Keratinocyte (primary cell): ENCODE measurements at regions not wholly inside any gene's neighbourhood (a gene's known extent, or its start where the extent isn't known, plus 50 kb on each side); places are given as distances from the start of the nearest gene placed in this dataset.

Experiments used
- DNase-seq: peaks from one replicate; pipeline ENCODE4 v3.0.0-alpha.2; 2011; ENCODE audit warnings: low read depth, missing footprints, low spot score
- FAIRE-seq: peaks from 2 replicates; lab custom pipeline; 2011; peaks lifted over from hg19 to GRCh38; lab: Jason Lieb, UNC
- H2AFZ ChIP-seq: 2 replicates; pipeline ENCODE4 v1.6.0; 2012; ENCODE audit warnings: low read length, control low read depth, inconsistent platforms; ENCODE audit not compliant: control insufficient read depth
- H3K27ac ChIP-seq: 2 replicates; pipeline ENCODE4 v1.5.1; 2011; ENCODE audit warnings: low read length; ENCODE audit not compliant: control insufficient read depth, insufficient read depth
- H3K27me3 ChIP-seq: 3 replicates; pipeline ENCODE4 v1.6.0; 2011; ENCODE audit warnings: low read length; ENCODE audit not compliant: control insufficient read depth, insufficient read depth; ENCODE audit errors: extremely low read depth
- H3K36me3 ChIP-seq, 2 experiments: 2 replicates in 1 of 2; 3 replicates in 1 of 2; pipeline ENCODE4 v1.5.1; 2011; ENCODE audit warnings: low read length in 2 of 2, mild to moderate bottlenecking in 1 of 2; ENCODE audit not compliant: control insufficient read depth in 2 of 2, insufficient read depth in 2 of 2; ENCODE audit errors: extremely low read depth in 1 of 2
- H3K4me1 ChIP-seq: 3 replicates; pipeline ENCODE4 v1.5.1; 2011; ENCODE audit warnings: low read length; ENCODE audit not compliant: control insufficient read depth, insufficient read depth; ENCODE audit errors: extremely low read depth
- H3K4me2 ChIP-seq: 3 replicates; pipeline ENCODE4 v1.6.0; 2011; ENCODE audit warnings: low read depth, low read length; ENCODE audit not compliant: control insufficient read depth, insufficient read depth; ENCODE audit errors: extremely low read depth
- H3K4me3 ChIP-seq, 3 experiments: fragments of 200-600 bp in 1 of 3; sonication (generic) in 1 of 3; 2 replicates in 2 of 3; 3 replicates in 1 of 3; pipeline ENCODE4 v1.5.1; 2011 to 2016; ENCODE audit warnings: low read length in 3 of 3, mild to moderate bottlenecking in 3 of 3, control low read depth in 2 of 3, inconsistent platforms in 1 of 3, low read depth in 1 of 3, mixed read lengths in 1 of 3, mixed run types in 1 of 3, moderate library complexity in 1 of 3; ENCODE audit not compliant: control insufficient read depth in 2 of 3, insufficient read depth in 2 of 3; ENCODE audit errors: extremely low read depth in 1 of 3
- H3K79me2 ChIP-seq: 2 replicates; pipeline ENCODE4 v1.6.0; 2012; ENCODE audit warnings: low read length; ENCODE audit not compliant: control insufficient read depth, insufficient read depth
- H3K9ac ChIP-seq: 3 replicates; pipeline ENCODE4 v1.6.0; 2011; ENCODE audit warnings: low read length; ENCODE audit not compliant: control insufficient read depth, insufficient read depth; ENCODE audit errors: extremely low read depth
- H3K9me1 ChIP-seq: 3 replicates; pipeline ENCODE4 v1.6.0; 2011; ENCODE audit warnings: low read length; ENCODE audit not compliant: control insufficient read depth, insufficient read depth; ENCODE audit errors: extremely low read depth
- H3K9me3 ChIP-seq: 2 replicates; pipeline ENCODE4 v1.5.1; 2012; ENCODE audit warnings: low read depth, low read length; ENCODE audit not compliant: control insufficient read depth
- H4K20me1 ChIP-seq: 3 replicates; pipeline ENCODE4 v1.6.0; 2011; ENCODE audit warnings: low read length; ENCODE audit not compliant: control insufficient read depth, insufficient read depth; ENCODE audit errors: extremely low read depth
- CTCF ChIP-seq, 3 experiments: IDR thresholded peaks in 1 of 3; conservative IDR thresholded peaks in 1 of 3; optimal IDR thresholded peaks in 1 of 3; 2 replicates in 2 of 3; 3 replicates in 1 of 3; pipeline versions ENCODE3 to v1.5.1; 2011; ENCODE audit warnings: low read length in 3 of 3, mild to moderate bottlenecking in 3 of 3, moderate library complexity in 2 of 3, control low read depth in 1 of 3, inconsistent platforms in 1 of 3; ENCODE audit not compliant: insufficient read depth in 2 of 3; ENCODE audit errors: extremely low read depth in 1 of 3
- EZH2 ChIP-seq: IDR thresholded peaks from one replicate; pipeline ENCODE4 v1.6.1; 2012; ENCODE audit warnings: inconsistent platforms, mild to moderate bottlenecking, low read length, moderate library complexity
- dilution Hi-C: fragments of 300-500 bp; cut with MboI; formaldehyde crosslinking; loops from one replicate; pipeline ENCODE4 v1.7.0; 2020; ENCODE audit warnings: low sequenced_read_pairs; ENCODE audit not compliant: extremely low pct_ligation_motif_present

DNA sequence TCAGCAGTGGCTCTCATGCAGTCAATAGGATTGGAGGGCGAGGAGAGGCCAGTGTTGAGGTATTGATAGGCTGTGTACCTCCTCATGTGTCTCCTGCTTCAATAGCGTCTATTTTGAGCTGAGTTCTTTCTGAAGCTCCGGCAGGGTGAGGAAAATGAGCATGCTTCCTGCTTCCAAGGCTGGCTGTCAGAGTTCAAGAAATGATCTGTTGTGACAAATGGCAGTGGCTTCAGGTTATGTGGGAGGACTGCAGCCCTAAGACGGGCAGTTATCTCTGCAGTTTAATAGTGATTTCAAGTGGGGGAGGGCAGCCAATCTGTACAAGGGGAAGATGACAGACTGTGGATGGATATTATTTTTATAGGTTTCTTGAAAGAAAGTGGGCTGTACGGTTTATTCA is 54.0 kb upstream of the CXCL14 start:
- Histone ChIP-seq H3K27me3 (peaks cover 11% of the 10 kb centered on the region), H3K4me1 (no peaks in the 10 kb centered on the region), H4K20me1 (no peaks in the 10 kb centered on the region), H3K9me1 (no peaks in the 10 kb centered on the region), H3K27ac (no peak overlapping the region), H3K4me2 (no peak overlapping the region), H3K9ac (no peak overlapping the region), H3K9me3 (no peaks in the 10 kb centered on the region), H3K36me3 (no peaks in the 10 kb centered on the region), H3K4me3 (no peak overlapping the region), H2AFZ (no peak overlapping the region), H3K79me2 (no peaks in the 10 kb centered on the region)
- no peak for DNase-seq
- TF ChIP-seq EZH2 (no peak), CTCF (optimal IDR thresholded peaks at IDR 0.05 in 1 of 3, IDR thresholded peaks at IDR 0.05 in 1 of 3, conservative IDR thresholded peaks at IDR 0.05 in 1 of 3; ENCODE audit: extremely low read depth in 1 of 3, insufficient read depth in 2 of 3, low read length in 3 of 3) (no peak)
- dilution Hi-C loops: no loop called here
- no peak for FAIRE-seq

GRCh38 chr5:135631391-135631790 is 52.6 kb upstream of the CXCL14 start:
- Histone ChIP-seq H3K9ac (no peak overlapping the region), H3K36me3 (no peaks in the 10 kb centered on the region), H3K4me2 (no peak overlapping the region), H3K27ac (no peak overlapping the region), H3K4me1 (no peaks in the 10 kb centered on the region), H2AFZ (no peak overlapping the region), H3K4me3 (no peak overlapping the region), H3K79me2 (no peaks in the 10 kb centered on the region), H4K20me1 (no peaks in the 10 kb centered on the region), H3K9me1 (no peaks in the 10 kb centered on the region), H3K27me3 (peaks cover 14% of the 10 kb centered on the region), H3K9me3 (no peaks in the 10 kb centered on the region)
- dilution Hi-C loops: no loop called here
- TF ChIP-seq EZH2 (no peak), CTCF (optimal IDR thresholded peaks at IDR 0.05 in 1 of 3, IDR thresholded peaks at IDR 0.05 in 1 of 3, conservative IDR thresholded peaks at IDR 0.05 in 1 of 3; ENCODE audit: extremely low read depth in 1 of 3, insufficient read depth in 2 of 3, low read length in 3 of 3) (no peak)
- DNase-seq (no peak), FAIRE-seq (no peak)
